ENCODE measurements at regions not wholly inside any gene's neighbourhood (a gene's known extent, or its start where the extent isn't known, plus 50 kb on each side); places are given as distances from the start of the nearest gene placed in this dataset.

DNA sequence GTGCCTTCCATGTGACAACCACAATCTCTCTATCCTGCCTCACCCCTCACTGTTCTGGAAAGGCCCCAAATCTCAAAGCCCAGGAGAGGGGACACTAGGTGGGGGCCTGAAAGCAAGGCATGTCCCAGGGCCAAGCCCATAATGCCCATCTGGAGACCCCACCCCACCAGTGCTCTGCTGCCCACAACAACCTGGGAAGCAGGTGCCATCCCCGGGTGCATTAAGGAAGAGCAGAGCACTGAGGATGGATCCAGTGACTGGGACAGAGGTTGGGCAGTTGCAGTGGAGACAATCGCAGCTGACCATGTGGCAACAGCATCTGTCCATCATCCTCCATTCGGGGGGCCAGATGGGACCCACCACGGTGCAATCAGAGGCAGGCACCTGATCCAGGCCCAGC lies 106.2 kb upstream of the PRR20G start:
- TF ChIP-seq NFRKB (IDR thresholded peaks at IDR 0.05) (no peak), BHLHE40 (IDR thresholded peaks at IDR 0.05; ENCODE audit: borderline replicate concordance) (no peak), LEF1 (IDR thresholded peaks at IDR 0.05; ENCODE audit: borderline replicate concordance) (no peak), SP1 (IDR thresholded peaks at IDR 0.05) (no peak)

Data from HEK293T (cell line).